HG03175 (cell line): ENCODE measurements at regions not wholly inside any gene's neighbourhood (a gene's known extent, or its start where the extent isn't known, plus 50 kb on each side); places are given as distances from the start of the nearest gene placed in this dataset.

Experiments
- ATAC-seq: cut with Tn5 transposase; IDR thresholded peaks from one replicate; pipeline ENCODE4 v1.9.1; 2021; ENCODE audit warnings: mild to moderate bottlenecking, moderate library complexity; ENCODE audit not compliant: unreplicated experiment

DNA sequence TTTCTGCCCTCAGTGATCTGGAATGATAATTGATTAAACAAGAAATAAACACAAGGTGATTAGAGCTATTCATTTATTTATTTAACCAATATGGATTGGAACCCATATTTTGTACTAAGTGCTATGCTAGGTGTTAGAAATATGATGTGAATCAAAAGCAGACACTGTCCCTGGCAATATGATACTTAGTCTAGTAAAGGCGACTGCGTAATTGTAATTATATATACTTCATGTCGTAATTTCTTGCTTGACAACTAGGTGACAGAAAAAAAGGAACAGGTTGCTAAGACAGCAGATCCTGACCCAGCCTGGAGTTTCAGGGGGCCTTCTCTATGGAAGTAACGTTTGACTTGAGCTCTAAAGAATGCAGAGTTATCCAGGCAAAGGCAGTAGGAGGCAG, 236.5 kb upstream of the F9 start:
- no peak for ATAC-seq

GRCh38 chrX:139290310-139290709, 240.2 kb upstream of the F9 start:
- ATAC-seq = no peak

DNA sequence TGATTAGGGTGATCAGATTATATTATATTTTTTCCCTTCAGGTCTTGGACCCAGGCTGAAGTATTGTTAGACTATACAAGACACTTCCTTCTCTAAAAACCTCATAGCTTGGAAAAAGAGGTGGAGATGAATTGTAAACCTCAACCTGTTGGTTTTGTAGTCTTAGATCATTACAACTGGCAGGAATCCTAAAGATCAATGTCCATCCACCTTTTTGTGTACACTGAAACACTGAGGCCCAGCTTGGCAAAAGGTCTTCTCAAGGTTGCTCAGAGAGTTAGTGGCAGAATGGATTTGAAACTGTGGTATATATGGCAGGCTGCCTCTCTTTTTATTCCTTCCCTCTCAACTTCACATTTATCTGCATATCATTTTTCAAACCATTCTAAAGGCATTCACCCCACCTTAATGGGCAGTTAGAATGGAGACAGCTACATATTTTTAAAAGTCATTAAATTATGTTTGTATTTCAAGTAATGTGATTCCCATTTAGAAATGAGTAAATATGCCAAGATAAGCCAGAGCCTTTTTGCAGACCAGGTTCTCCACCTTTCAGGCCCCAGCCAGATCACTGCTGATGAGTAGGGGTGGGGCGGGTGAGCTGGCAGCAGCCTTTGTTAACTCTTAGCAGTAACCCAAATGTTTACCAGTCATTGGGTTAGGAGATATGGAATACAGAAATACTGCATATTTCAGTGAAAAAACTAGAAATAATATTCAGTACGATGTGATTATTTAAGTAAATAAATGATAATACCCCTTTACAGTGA, 243.2 kb upstream of the F9 start:
- no peak for ATAC-seq

- ATAC-seq = no peak
Measured at GRCh38 chrX:139286342-139286741, 244.2 kb upstream of the F9 start.

DNA sequence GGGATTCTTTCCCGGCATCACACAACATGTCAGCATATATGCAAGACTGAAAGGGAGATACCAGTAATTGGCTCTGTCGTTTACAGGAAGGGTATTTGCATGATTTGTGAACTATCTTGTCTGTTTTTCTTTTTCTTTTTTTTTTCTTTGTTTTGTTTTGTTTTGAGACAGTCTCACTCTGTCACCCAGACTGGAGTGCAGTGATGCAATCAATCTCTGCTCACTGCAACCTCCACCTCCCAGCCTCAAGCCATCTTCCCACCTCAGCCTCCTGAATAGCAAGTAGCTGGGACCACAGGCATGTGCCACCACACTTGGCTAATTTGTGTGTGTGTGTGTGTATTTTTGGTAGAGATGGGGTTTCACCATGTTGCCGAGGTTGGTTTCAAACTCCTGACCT, 262.7 kb upstream of the F9 start:
- no peak for ATAC-seq

DNA sequence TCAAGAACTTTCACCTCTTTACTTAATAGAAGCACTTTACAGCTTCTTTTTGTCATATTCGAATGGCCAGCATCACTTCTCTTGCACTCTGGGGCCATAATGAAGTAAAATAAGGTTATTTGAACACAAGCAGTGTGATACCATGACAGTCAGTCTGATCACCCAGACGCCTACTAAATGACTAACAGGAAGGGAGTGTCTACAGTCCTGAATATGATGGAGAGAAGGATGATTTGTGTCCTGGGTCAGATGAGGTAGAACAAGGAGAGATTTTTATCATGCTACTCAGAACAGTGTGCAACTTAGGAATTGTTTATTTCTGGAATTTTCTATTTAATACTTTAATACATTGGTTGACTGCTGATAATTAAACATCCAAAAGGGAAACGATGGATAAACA, 284.2 kb upstream of the F9 start:
- ATAC-seq = no peak

DNA sequence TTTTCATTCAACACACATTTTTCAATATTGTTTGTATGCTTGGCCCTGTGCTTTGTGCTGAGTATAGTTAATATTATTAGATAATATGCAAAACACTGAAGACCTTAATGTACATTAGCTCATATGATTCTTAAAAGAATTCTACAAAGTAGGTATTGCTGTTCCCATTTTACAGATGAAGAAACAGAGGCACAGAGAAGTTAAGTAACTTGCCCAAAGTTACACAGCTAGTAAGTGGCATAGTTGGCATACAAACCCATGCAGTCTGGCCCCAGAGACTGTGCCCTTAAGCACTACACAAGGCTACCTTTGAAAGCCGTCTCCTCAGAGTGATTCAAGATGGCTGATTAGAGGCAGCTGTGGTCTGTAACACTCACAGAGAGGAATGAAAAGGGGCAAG, 293.4 kb upstream of the F9 start:
- no peak for ATAC-seq

GRCh38 chrX:139234898-139235297, 295.6 kb upstream of the F9 start:
- ATAC-seq = no peak

DNA sequence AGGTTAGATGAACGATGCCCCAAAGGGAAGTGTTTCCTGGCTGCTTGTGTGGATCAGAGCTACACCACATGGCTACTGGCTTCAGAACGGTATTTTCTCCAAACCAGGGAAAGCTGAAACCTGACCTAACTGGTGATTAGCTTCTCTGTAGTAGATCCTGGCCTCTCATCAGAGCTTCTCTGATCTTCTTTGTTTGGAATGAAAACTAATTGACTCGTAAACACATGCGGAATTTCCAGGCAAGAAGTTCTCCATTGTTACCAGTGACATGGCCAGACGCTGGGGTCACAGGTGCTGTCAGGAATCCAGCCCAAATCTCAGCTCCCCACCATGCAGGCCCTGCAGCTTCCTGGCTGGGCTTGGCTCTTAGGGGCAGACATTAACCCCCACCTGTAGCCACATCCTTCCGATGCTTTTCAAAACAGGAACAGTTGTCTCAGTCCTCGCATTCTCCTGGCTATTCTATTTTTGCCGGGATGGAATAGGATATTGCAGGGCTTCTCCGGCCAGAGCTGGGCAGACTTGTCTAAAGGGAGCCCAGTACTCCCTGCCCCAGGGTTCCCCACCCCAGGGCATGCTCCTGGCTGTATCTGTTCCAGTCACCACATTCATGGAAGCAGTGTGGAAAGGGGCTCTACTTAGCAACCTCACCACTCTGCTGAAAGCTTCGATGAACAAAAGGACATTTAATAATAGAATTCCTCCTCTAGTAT, 305.4 kb upstream of the F9 start:
- ATAC-seq = no peak

DNA sequence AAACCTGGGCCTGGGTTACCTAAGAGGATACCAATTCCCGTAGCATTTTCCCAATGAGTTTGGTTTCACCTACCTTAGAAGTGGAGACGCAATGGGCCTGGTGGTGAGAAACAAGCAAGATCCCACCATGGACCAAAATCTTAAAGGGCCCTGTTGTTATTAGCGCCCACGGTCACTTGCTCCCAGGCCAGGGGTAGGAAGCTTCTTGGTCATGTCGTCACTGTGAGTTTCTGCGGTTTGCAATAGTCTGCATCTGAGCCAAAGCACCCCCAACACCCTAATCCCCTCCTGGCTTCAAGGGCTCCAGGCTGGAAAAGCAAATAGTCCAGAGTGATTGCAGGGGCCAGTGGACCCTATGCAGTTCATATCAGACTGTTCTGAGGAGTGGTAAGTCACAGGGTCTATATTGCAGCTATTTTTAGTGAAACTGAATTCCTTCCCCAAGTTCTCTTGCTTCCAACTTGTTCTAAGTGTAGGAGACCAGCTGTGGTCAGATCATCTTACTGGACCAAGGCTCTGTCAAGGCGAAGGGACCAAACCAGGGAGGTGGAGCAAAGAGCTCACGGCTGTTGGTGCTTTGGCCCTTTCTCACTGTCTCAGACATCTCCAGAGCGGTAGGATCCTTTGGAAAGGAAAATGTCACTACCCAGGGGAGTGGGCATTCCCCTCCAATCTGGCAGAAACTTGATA, 307.9 kb upstream of the F9 start:
- ATAC-seq = no peak

DNA sequence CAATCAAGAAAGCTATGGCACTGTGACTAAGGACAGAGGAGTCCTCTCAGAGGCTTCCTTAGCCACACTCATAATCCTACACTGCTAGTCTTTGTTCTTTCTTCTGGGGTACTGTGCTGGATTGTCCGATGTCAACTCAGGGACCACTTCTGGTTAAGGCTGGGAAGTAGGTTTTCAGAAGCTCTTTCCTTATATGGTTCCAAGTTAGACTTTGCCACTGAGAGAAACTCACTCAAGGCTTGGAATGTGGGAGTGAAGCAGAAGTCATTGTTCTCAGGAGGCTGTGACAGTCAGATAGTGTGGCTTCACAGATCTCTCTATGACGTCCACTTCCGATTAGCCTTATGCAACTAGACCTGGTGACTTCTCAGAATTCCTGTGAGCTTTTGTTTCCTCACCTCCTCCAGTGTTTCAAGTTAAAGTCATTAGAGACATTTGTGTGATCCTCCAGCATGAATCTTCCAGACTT, 317.3 kb upstream of the F9 start:
- ATAC-seq = no peak

DNA sequence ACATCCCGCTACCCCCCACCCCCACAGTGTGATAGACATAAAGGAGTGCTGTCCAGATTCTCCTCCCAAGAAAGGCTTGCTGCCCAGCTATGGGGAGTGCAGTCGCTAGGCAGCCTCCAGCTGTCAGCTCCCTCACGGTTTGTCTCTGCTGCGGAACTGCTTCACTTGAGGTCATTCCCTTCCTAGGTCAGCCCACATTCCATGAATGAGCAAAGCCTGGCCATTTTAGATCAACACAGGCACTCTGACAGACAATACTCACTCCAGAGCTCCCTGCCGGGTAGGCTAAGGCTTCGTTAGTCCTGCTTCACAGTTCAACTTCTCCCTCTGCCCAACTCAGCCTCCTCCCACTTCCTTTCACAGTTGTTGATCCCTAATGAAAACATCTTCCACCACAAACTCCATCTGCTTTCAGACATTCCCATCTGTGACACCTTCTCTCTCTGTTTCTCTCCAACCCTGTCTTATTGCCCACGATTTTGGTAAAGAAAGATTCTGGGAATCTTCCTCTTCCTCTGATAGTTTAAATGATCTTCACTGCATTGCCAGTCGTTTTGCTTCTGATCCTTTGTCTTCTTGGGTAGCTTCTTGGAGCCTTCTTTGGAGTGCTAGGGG, 318.9 kb upstream of the F9 start:
- ATAC-seq = no peak

DNA sequence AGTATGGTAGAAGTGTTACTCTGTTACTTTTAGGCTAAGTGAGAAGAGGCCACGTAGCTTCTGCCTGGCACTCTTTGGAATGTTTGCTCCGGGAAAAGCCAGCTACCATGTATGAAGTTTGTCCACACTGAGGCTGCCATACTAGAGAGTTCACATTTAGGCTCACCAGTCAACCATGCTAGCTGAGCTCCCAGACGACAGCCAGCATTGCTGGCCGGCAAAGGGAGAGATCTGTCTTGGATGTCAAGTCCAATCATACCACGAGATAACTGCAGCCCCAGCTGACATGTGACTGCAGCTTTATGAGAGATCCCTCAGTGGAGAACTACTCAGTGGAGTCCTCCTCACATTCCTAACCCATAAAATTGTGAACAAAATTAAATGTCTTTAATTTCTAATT, 321.2 kb upstream of the F9 start:
- no peak for ATAC-seq

DNA sequence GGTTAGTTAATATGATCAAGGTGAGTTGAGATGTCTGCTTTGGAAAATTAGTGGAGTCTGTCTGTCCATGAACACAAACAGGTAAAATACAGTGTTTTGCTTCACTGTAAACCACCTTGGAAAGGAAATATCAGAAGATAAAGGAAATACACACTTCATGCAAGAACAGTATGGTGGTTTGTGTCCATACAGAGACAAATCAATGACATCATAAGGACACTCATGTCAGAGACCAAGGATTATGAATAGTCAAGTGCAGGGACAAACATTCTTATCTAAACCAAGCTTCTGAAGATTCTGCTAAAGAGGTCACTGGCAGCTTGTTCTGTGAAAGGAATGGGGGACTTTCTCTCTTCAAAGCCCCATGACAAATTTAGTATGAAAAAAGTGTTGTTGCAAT, 322.9 kb upstream of the F9 start:
- ATAC-seq = no peak

GRCh38 chrX:139206914-139207313, 323.6 kb upstream of the F9 start:
- ATAC-seq = no peak

GRCh38 chrX:139204898-139205667, 325.5 kb upstream of the F9 start:
- no peak for ATAC-seq

GRCh38 chrX:139204571-139204897, 326.0 kb upstream of the F9 start:
- no peak for ATAC-seq

GRCh38 chrX:139203651-139204570, 326.6 kb upstream of the F9 start:
- ATAC-seq = no peak

- no peak for ATAC-seq
Measured at GRCh38 chrX:139202742-139203420, 327.7 kb upstream of the F9 start.
